Gastroesophageal sphincter (tissue), 4 donors: ENCODE measurements at regions not wholly inside any gene's neighbourhood (a gene's known extent, or its start where the extent isn't known, plus 50 kb on each side); places are given as distances from the start of the nearest gene placed in this dataset.
"Not testable (repeated sequence)": the region's sequence is repeated elsewhere in the genome, so short reads cannot be mapped to it uniquely, and the experiment has no call there.

Experiments
- ATAC-seq: fragments of 150-250 bp; one replicate; pipeline ENCODE4 v1.9.1; 2016; ENCODE audit warnings: mild to moderate bottlenecking, moderate library complexity
- H3K27ac ChIP-seq, 4 donors: fragments of 200-600 bp; sonication (generic) in 3 of 4; 1 replicate in 3 of 4; 2 replicates in 1 of 4; pipeline ENCODE4 v1.5.1; 2016 to 2019
- H3K27me3 ChIP-seq: fragments of 200-600 bp; sonication (generic); one replicate; pipeline ENCODE4 v1.5.1; 2019
- H3K36me3 ChIP-seq, 2 donors: fragments of 200-600 bp; sonication (generic); one replicate each; pipeline ENCODE4 v1.5.1; 2019; ENCODE audit warnings: control low read depth in 1 of 2
- H3K4me1 ChIP-seq, 3 donors: fragments of 200-600 bp; sonication (generic); 1 replicate in 2 of 3; 2 replicates in 1 of 3; pipeline ENCODE4 v1.5.1; 2016 to 2019; ENCODE audit warnings: control low read depth in 2 of 3
- H3K4me3 ChIP-seq, 2 donors: fragments of 200-600 bp; sonication (generic); one replicate each; pipeline ENCODE4 v1.5.1; 2019; ENCODE audit warnings: mild to moderate bottlenecking in 1 of 2, moderate library complexity in 1 of 2
- H3K9me3 ChIP-seq, 3 donors: fragments of 200-600 bp; sonication (generic); one replicate each; pipeline ENCODE4 v1.5.1; 2017 to 2019; ENCODE audit warnings: control low read depth in 2 of 3
- EP300 ChIP-seq: sonication (generic); formaldehyde crosslinking; IDR thresholded peaks from one replicate; pipeline ENCODE4 v1.6.1; 2017; ENCODE audit warnings: antibody characterized with exemption, mild to moderate bottlenecking
- POLR2A ChIP-seq, 2 donors: fragments of 450-650 bp; IDR thresholded peaks; one replicate each; pipeline ENCODE4 v1.6.1; 2017; ENCODE audit warnings: antibody characterized with exemption in 2 of 2, mild to moderate bottlenecking in 2 of 2, moderate library complexity in 1 of 2
- POLR2AphosphoS5 ChIP-seq: sonication (generic); formaldehyde crosslinking; IDR thresholded peaks from one replicate; pipeline ENCODE4 v1.6.1; 2017; ENCODE audit warnings: antibody characterized with exemption
- WGBS, 2 donors: methylation state at CpG; one replicate each; pipeline ENCODE4 v1.1.5; 2018; ENCODE audit warnings: low coverage in 1 of 2; 5-methylcytosine and 5-hydroxymethylcytosine counted together
- TF ChIP-seq, protein P1 (sequence below), 4 experiments: fragments of 200-600 bp in 2 of 4; fragments of 450-650 bp in 2 of 4; sonication (generic) in 1 of 4; IDR thresholded peaks; one replicate each; pipeline ENCODE4 v1.5.1; 2017 to 2019; ENCODE audit warnings: antibody characterized with exemption in 4 of 4, mild to moderate bottlenecking in 2 of 4, moderate library complexity in 2 of 4

DNA sequence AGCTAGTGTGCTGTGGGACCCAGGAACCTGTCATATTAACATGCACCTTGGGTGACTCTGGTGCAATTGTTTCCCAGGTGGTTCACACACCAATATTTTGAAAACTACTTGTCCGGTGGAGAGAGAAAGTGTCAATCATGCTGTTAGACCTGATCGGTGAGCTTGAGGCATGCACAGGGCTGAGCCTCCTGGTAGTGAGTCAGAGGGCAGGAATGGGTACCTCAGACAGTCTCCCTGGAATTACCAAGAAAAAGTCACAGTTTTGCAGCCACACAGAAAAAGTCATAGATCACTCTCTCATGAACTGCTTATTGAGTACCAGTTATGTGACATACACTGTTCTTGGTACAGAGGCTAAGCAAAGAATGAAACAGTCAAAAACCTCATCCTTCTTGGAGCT lies 140.1 kb upstream of the NFIA start:
- no peak overlapping the region for H3K27ac ChIP-seq
- TF ChIP-seq POLR2AphosphoS5 (no peak), EP300 (no peak), POLR2A (IDR thresholded peaks at IDR 0.05) (no peak)
- TF ChIP-seq, protein P1, sequence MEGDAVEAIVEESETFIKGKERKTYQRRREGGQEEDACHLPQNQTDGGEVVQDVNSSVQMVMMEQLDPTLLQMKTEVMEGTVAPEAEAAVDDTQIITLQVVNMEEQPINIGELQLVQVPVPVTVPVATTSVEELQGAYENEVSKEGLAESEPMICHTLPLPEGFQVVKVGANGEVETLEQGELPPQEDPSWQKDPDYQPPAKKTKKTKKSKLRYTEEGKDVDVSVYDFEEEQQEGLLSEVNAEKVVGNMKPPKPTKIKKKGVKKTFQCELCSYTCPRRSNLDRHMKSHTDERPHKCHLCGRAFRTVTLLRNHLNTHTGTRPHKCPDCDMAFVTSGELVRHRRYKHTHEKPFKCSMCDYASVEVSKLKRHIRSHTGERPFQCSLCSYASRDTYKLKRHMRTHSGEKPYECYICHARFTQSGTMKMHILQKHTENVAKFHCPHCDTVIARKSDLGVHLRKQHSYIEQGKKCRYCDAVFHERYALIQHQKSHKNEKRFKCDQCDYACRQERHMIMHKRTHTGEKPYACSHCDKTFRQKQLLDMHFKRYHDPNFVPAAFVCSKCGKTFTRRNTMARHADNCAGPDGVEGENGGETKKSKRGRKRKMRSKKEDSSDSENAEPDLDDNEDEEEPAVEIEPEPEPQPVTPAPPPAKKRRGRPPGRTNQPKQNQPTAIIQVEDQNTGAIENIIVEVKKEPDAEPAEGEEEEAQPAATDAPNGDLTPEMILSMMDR (IDR thresholded peaks at IDR 0.05) = no peak
- H3K36me3 ChIP-seq = no peaks in the 10 kb centered on the region
- no peaks in the 10 kb centered on the region for H3K9me3 ChIP-seq
- no peak for ATAC-seq
- no peaks in the 10 kb centered on the region for H3K27me3 ChIP-seq
- no peaks in the 10 kb centered on the region for H3K4me1 ChIP-seq
- 90% methylated on average over 2 of the region's 2 CpGs; no CpG with 5 or more reads in 1 of the 2 donors for WGBS, 2 donors
- no peak overlapping the region for H3K4me3 ChIP-seq

DNA sequence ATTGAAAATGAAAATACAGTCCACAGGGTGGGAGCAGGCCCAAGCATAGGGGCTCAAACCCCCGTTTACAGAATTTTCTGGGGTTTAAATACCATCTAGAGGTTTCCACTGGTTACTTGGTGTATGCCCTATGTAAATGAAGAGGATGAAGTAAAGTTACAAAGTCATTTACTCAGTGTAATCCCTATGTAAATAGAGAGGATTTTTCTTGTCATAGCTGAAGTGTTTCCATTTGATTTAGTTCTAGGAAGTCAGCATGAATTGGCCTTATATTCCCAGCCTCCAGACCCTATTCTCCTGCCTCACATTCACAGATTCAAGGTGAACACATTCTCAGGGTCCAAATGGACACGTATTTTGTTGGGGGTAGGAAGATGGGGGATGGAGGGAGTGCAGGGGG lies 141.7 kb upstream of the NFIA start:
- H3K27ac ChIP-seq, ATAC-seq, H3K4me1 ChIP-seq, H3K27me3 ChIP-seq, H3K36me3 ChIP-seq, H3K9me3 ChIP-seq, H3K4me3 ChIP-seq: not testable (repeated sequence)
- 85% methylated on average over 2 of the region's 2 CpGs; no CpG with 5 or more reads in 1 of the 2 donors for WGBS, 2 donors

DNA sequence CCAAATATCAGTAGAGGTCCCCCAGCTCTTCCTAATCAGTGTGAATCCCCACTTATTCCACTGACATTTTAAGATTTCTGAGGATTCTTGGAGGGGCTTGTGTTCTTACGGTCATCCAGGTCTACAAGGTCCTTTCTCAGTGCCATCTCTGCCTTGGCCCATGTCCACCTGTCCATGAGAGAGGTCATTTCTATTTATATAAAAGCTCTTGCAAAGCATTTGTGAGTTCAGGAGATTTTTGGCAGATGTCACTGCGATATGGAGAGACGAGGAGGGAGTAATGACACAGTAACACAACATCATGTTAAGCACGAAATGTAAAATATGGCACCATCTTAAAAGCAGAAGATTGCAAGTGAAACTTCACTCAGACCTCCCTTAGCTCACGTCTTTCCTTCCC lies 144.6 kb upstream of the NFIA start:
- H3K36me3 ChIP-seq = no peaks in the 10 kb centered on the region
- no peak for TF ChIP-seq EP300
- no peak for TF ChIP-seq POLR2A (IDR thresholded peaks at IDR 0.05)
- no peak for TF ChIP-seq POLR2AphosphoS5
- TF ChIP-seq, protein P1 (IDR thresholded peaks at IDR 0.05) = no peak
- H3K27ac ChIP-seq = no peak overlapping the region
- H3K4me3 ChIP-seq = no peak overlapping the region
- H3K27me3 ChIP-seq = no peaks in the 10 kb centered on the region
- H3K9me3 ChIP-seq = no peaks in the 10 kb centered on the region
- WGBS, 2 donors = 89 to 95% methylated on average over 5 of the region's 5 CpGs
- peaks cover 0 to 10% (median 3%) of the 10 kb centered on the region in 3 donors for H3K4me1 ChIP-seq
- ATAC-seq = no peak

DNA sequence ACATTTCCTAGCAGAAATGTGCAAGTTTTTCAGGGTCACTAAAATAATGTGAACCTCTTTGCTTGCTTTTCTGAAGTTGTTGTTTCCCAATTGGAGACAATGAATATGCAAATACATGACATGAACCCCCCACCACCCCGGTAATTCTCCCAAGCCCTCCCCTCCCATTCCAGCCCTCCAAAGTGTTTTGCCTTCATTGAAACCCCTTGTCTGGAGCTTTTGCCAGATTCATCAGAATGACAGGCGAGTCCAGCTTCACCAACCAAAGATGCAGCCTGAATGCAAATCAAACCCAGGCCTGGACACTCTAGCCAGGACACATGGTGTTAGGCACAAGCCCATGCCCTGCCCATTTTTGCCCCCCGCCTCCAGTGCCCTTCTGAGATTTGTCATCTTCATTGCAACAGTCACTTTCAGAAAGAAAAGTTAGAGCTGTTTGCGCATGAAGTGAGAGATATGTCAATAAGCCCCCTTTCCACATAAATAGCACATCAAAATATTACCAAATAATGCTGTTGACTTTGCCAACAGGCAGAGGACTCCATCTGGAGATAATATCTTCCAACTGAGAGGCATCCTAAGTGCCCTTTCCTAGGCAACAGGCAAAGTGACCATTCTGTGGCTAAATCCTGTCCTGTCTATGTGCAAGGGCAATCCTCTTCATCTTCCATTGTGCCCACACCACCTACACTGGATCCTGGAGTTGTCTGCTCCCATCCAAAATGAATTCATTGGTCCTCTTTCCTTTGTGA lies 145.6 kb upstream of the NFIA start:
- WGBS, 2 donors = 77 to 83% methylated on average over 2 to 4 of the region's 4 CpGs
- H3K27me3 ChIP-seq = no peaks in the 10 kb centered on the region
- peaks cover 0 to 10% (median 3%) of the 10 kb centered on the region in 3 donors for H3K4me1 ChIP-seq
- no peaks in the 10 kb centered on the region for H3K36me3 ChIP-seq
- no peak overlapping the region for H3K4me3 ChIP-seq
- no peak for ATAC-seq
- H3K27ac ChIP-seq = no peak overlapping the region
- TF ChIP-seq, protein P1 (IDR thresholded peaks at IDR 0.05) = no peak
- TF ChIP-seq POLR2A (IDR thresholded peaks at IDR 0.05) (no peak), POLR2AphosphoS5 (no peak), EP300 (no peak)
- no peaks in the 10 kb centered on the region for H3K9me3 ChIP-seq

DNA sequence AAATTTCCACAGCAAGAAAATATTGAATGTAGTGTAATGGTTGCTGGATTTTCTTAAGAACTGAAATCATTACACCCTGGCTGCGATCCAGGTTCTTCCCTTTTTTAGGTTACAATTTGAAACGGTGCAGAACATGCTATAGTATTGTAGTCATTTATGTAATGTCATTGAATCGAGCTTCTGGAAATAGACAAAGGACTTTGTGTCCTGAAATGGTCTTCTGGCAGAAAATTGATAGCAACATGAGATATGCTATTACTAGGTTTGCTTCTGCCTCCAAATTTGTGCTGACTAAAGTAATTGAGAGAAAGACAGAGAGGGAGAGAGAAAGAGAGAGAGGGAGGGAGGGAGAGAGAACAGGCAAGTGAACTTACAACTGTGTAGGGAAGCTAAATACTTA lies 146.2 kb upstream of the NFIA start:
- no peaks in the 10 kb centered on the region for H3K27me3 ChIP-seq
- H3K4me3 ChIP-seq = no peak overlapping the region
- H3K9me3 ChIP-seq = no peaks in the 10 kb centered on the region
- no peak overlapping the region for H3K27ac ChIP-seq
- no peak for ATAC-seq
- peaks cover 0 to 10% (median 3%) of the 10 kb centered on the region in 3 donors for H3K4me1 ChIP-seq
- WGBS, 2 donors = 10 to 16% methylated on average over 3 of the region's 3 CpGs
- H3K36me3 ChIP-seq = no peaks in the 10 kb centered on the region
- no peak for TF ChIP-seq POLR2AphosphoS5
- TF ChIP-seq EP300 = no peak
- TF ChIP-seq, protein P1 (IDR thresholded peaks at IDR 0.05) = no peak
- no peak for TF ChIP-seq POLR2A (IDR thresholded peaks at IDR 0.05)
